Epithelial cell of proximal tubule (primary cell): ENCODE measurements at regions not wholly inside any gene's neighbourhood (a gene's known extent, or its start where the extent isn't known, plus 50 kb on each side); places are given as distances from the start of the nearest gene placed in this dataset.

Experiments
- DNase-seq: peaks from one replicate; pipeline ENCODE4 v3.0.0-alpha.2; 2011; ENCODE audit warnings: low read depth
- H3K4me3 ChIP-seq: 2 replicates; pipeline ENCODE4 v1.5.1; 2011; ENCODE audit warnings: low read depth, mild to moderate bottlenecking, low read length
- CTCF ChIP-seq: conservative IDR thresholded peaks from 2 replicates; pipeline ENCODE4 v1.5.1; 2012; ENCODE audit warnings: low read depth, mild to moderate bottlenecking, low read length

- no peak for TF ChIP-seq CTCF
- no peak for DNase-seq
- no peak overlapping the region for H3K4me3 ChIP-seq
These were observed 107.8 kb upstream of the TARDBP start for GRCh38 chr1:10904396-10905358.

- no peak for DNase-seq
- H3K4me3 ChIP-seq, result no peak overlapping the region
- no peak for TF ChIP-seq CTCF
These were observed 106.4 kb upstream of the TARDBP start for GRCh38 chr1:10905841-10906655.

GRCh38 chr1:10906866-10907519, 105.5 kb upstream of the TARDBP start:
- H3K4me3 ChIP-seq, result no peak overlapping the region
- no peak for TF ChIP-seq CTCF
- DNase-seq, result no peak

- no peak for TF ChIP-seq CTCF
- DNase-seq, result no peak
- no peak overlapping the region for H3K4me3 ChIP-seq
These were observed 104.2 kb upstream of the TARDBP start for GRCh38 chr1:10908266-10908665.

- no peak for DNase-seq
- H3K4me3 ChIP-seq, result no peak overlapping the region
- peak; percentile 58 for TF ChIP-seq CTCF
These were observed 102.5 kb upstream of the TARDBP start for GRCh38 chr1:10909697-10910680.
